Activated CD4-positive, CD25-positive, alpha-beta regulatory T cell treated with anti-CD3 and anti-CD28 coated beads, Interleukin-2, amount 50 U/mL, for 24 hours (primary cell): ENCODE measurements at regions not wholly inside any gene's neighbourhood (a gene's known extent, or its start where the extent isn't known, plus 50 kb on each side); places are given as distances from the start of the nearest gene placed in this dataset.

Experiments
- ATAC-seq, 2 donors: fragments of 150-1000 bp; cut with Tn5 transposase; one replicate each; pipeline ENCODE4 v1.10.0; 2021; ENCODE audit warnings: mild to moderate bottlenecking in 1 of 2, moderate library complexity in 1 of 2

DNA sequence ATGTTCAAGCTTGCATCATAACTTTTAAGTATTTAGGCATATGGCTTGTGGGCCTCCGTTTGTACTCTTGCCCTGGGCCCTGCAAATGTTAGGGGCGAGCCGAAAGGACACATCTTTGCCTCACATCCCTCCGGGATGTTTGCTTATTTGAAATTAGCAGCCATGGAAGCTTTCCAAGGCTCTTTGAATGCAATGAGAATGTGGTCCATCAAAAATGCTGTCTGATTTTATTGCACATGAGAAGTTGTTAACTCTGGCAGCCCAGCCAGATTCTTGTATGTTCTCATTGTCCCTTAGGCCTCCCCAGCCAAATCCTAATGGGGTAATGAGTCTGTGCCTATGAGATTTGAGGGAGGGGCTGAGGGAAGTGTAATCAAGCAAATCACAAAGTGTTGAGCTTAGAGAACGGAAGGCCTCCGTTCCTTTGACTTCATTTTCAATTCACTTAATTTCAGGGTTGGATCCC is 261.2 kb upstream of the MARCKS start:
- ATAC-seq = no peak

GRCh38 chr6:113596387-113597230 is 260.5 kb upstream of the MARCKS start:
- no peak for ATAC-seq

GRCh38 chr6:113597231-113597583 is 259.9 kb upstream of the MARCKS start:
- no peak for ATAC-seq

DNA sequence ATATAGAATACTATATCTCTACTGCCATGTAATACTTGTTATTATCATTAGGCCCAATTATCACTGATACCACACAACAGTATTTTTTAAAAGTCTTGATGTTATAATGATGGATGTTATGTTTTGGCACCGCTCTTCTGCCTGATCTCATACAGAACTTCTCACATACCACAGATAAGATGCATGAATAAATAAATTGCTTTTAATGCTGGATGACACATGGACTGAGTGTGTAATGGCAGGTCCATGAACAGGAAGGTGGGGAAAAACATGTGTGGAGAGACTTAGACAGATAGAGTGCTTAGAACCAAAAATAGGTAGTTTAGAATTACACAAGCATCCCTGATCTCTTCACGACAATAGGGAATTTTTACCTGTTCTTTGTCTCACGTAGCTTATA is 258.4 kb upstream of the MARCKS start:
- ATAC-seq = no peak

DNA sequence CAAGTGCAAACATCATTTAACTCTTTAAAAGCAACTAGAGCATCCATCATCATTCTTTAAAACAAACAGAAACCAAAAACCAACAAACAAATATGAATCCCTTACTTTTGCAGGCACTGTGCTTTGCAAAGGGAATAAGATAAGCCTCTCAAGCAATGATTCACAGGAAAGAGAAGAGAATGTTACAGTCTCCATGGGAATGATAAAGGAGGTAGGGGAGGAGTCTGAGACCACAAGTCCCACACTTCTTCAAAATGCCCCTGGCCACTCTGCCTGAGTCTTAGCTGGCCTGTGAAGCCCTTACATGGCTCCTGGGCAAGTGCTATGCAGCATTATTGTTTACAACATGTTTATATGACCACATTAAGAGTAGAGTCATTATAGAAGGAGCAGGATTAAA is 257.7 kb upstream of the MARCKS start:
- ATAC-seq = no peak

DNA sequence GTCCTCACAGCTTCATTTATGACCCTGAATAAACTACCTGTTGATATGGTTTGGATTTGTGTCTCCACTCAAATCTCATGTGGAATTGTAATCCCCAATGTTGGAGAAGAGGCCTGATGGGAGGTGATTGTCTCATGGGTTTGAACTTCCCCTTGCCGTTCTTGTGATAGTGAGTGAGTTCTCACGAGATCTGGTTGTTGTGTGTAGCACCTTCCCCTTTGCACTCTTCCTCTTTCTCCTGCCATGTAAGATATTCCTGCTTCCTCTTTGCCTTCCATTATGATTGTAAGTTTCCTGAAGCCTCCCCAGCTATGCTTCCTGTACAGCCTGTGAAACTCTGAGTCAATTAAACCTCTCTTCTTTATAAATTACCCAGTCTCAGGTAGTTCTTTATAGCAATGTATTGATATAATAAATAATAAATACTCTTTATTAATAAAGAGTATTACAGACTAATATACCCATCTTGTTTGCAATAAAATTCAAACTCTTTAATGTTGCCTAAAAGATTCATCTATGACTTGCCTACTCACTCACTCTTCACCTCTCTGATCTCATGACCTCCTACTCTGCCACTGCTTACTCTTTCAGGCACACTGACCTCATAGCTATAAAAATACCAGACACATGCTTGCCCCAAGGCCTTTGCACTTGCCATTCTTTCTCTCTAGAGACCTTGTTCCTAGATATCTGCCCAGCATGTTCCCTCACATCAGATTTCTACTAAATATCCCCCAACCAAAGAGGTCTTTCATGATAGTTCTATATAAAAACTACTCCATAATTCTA is 256.4 kb upstream of the MARCKS start:
- no peak for ATAC-seq

DNA sequence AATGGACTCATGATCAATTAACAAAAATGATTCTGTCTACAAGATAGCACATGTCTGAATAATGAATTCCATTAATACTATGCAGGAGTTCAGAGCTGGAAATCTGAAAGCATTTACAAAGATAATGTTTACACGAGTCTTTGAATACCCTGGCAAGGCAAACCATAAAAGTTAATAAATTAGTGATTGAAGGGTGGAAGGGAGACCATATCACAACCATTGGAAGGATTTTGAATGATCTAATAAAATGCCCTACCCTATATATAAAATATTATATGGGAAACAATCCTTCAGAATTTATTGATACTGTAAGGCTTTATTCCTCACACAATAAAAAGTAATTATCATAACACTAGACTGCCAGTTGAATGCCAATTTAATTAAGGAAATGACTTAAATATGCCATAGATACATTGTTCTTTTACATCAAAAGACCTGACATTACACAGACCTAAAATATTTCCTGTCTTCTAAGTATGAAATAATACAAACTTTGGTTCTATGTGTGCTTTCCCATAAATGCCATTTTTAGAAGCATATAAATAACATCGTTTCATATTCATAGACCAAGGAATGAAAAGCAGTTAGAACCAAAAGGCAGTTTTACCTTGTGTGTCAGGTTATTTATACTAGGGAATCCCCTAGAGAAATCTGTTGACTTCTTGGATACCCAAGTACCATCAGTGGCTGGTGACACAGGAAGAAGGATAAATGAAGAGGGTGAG is 249.2 kb upstream of the MARCKS start:
- no peak for ATAC-seq

- no peak for ATAC-seq
Measured at GRCh38 chr6:113610377-113610988, 246.7 kb upstream of the MARCKS start.

GRCh38 chr6:113616701-113617274 is 240.4 kb upstream of the MARCKS start:
- no peak for ATAC-seq

DNA sequence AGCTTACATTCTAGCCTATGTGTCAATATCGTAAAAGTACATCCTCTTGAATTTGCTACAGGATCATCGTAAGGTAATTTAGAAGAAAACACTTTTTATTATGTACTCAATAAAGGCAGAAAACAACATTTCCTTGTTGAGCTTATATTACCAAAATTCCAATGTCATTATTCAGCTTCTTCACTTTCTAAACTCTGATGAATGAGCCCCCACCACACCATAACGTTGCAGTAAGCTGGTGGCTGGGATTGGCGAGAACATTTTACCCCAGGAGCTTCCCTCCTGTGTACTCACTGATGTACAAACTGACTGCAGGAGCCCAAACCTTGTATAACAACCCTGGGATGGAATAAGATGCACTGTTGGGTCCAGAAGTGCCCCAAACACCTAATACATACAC is 238.1 kb upstream of the MARCKS start:
- ATAC-seq = no peak

DNA sequence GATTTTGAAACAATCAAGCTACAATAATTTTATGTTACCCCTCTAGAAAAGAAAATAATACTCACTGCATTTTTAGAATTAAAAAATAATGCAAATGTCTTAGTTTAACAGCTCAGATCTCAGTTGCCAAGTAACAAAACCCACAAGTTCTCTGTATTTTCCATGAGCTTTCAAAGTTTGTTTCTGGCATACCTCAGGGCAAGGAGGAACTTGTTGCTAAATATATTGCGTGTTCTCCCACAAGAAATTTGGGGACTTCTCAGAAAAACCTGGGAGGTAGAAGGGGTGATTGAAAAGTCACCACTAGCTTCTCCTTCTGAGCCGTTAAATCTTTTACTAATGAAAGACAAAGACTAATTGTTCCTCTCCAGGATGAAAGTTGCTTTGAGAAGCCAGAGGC is 236.8 kb upstream of the MARCKS start:
- ATAC-seq = no peak

- ATAC-seq = no peak
Measured at GRCh38 chr6:113622254-113622653, 234.9 kb upstream of the MARCKS start.

DNA sequence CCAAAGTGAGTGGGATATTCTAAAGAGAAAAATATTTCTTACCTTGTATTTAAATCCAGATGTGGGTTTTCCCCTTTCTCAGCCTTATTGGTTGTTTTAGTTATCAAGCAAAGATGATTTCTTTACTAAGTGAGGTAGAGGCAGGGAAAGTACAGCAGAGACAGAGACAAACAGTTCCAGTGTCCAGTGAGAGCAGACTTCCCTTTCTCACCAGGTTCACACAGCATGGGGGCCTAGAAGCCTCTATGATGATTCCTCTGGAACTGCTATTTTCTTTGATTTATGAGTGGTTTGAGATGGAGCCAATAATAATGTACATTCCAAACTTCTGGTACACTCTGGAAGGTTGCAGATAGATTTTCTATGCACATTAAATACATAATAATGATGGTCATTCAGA is 234.0 kb upstream of the MARCKS start:
- no peak for ATAC-seq

- ATAC-seq = peak in 1 of 2 donors; percentile 25
Measured at GRCh38 chr6:113625850-113626249, 231.3 kb upstream of the MARCKS start.

- ATAC-seq = no peak
Measured at GRCh38 chr6:113626475-113626874, 230.7 kb upstream of the MARCKS start.

GRCh38 chr6:113627480-113627879 is 229.7 kb upstream of the MARCKS start:
- ATAC-seq = no peak

- no peak for ATAC-seq
Measured at GRCh38 chr6:113629256-113629655, 227.9 kb upstream of the MARCKS start.

DNA sequence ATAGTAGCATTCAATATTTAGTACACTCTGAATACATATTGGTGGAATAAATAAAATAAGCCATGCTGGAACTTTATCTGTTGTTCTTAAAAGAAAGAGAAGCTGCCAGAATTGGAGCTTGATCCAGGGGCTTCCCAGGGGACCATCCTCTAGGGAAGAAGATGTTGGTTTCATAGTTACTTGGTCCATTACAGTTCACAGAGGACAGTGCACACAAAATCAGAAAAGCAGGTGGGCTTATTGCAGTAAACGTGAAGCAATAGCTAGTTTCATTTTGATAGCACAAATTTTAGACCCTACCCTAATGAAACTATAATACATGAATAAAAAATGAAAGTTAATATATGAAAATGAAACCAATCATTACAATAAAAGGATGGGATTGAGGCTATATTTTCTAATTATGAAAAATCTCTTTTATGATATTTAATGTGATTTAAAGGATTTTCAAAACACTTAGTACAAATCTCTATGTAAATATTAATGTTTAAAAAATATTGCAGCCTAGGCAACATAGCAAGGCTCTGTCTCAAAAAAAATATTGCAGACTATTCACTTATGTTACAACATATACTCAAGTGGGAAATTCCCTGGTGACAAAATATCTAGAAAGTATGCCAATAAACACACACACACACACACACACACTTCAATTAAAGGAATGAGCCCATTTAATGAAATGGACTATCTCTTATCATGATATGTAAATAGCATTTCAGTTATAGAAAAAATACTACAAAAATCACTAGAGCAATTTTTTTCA is 227.0 kb upstream of the MARCKS start:
- ATAC-seq = no peak

DNA sequence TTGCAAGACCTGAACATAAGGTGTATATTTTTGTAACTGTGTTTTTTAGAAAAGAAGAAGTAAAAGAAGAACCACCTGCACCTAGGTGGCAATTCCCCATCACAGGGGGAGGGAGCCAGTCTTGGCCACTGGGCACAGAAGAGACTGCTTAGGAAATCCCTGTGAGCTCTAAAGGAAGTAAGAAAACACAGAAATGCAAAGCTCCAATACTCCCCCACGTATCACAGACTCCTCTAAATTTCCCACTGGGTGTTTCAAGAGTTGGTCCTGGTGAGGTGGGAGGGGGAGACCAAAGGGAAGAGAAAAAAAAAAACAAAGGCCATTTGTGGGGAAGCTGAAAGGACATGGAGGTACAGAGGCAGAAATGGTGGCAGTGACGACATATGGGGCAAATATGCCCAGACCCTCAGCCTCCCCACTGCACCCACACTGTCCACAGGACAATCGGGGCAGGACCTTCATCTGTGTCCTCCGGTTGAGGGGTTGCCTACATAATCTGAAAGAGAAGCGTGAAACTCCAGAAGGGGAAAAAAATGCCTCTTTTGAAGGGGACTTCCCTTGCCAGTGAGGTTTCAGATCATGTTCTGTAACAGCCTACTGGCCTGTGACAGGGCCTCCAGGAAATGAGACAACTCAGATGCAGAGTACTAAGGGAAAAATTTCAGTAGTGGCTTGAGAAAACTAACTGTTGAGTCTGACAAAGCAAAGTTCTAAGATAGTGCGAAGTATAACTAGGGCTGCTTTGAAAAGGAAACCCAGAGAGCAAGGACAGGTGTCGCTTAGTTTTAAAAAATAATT is 226.2 kb upstream of the MARCKS start:
- peak; percentile 61 to 67 for ATAC-seq

GRCh38 chr6:113631666-113632065 is 225.5 kb upstream of the MARCKS start:
- ATAC-seq = no peak
